GM03348 (cell line): ENCODE measurements at regions not wholly inside any gene's neighbourhood (a gene's known extent, or its start where the extent isn't known, plus 50 kb on each side); places are given as distances from the start of the nearest gene placed in this dataset.
"Not testable (repeated sequence)": the region's sequence is repeated elsewhere in the genome, so short reads cannot be mapped to it uniquely, and the experiment has no call there.

Experiments
- DNase-seq: peaks from one replicate; pipeline ENCODE4 v3.0.0; 2012; ENCODE audit warnings: low spot score

DNA sequence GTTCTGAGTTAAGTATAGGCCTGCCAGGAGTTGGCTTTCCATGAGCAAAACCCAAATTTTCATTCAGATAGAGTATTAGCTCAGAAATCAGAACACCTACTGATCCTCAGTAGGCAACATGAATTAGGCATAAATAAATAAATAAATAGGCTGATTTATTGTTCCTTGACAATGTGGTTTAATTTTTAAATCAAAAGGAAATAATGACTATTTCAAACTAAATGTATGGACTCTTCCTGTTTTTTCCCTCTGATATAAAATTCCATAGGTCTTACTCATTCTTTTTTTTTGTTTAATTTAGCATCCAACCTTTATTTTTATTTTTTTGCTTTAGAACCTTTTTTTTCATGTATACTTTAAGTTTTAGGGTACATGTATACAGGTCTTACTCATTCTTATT lies 140.2 kb upstream of the ITGA6 start:
- no peak for DNase-seq

- no peak for DNase-seq
Measured at GRCh38 chr2:172287605-172288315, 139.6 kb upstream of the ITGA6 start.

GRCh38 chr2:172288603-172289002 lies 138.8 kb upstream of the ITGA6 start:
- no peak for DNase-seq

DNA sequence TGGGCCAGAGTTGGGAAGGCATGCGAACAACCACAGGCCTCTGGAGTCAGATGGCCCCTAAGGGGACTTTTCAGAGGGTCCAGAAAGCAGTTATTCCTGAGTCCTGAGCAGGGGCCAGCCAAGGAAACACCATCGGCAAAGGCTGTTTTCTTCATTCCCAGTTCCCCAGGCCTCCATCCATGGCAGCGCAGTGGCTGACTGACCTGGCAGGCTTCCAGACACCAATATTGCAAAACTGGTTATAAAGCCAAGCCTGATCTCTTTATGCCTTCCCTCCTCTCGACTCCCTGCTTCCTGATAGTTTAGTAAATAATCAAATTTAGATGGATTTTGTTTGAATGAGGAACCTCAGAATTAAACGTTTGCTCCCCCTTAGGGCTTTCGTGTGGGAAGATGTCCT lies 133.4 kb upstream of the ITGA6 start:
- DNase-seq, result no peak

DNA sequence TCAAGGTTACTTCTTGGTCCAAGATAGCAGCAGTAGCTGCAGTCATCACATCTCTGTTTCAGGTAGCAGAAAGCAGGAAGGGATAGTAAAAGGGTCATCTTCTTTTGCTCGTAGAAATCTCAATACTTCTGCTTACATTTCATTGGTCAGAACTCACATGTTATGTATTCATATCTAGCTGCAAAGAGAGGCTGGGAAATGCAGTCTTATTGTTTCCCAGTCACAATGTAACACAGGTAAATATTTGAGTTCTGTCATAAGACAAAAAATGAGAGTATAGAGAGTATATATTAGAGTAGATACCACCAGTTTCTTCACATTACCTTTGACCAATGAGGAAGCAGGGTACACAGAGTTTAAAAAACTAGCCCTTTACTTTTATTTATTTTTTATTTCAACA lies 132.4 kb upstream of the ITGA6 start:
- DNase-seq, result no peak

DNA sequence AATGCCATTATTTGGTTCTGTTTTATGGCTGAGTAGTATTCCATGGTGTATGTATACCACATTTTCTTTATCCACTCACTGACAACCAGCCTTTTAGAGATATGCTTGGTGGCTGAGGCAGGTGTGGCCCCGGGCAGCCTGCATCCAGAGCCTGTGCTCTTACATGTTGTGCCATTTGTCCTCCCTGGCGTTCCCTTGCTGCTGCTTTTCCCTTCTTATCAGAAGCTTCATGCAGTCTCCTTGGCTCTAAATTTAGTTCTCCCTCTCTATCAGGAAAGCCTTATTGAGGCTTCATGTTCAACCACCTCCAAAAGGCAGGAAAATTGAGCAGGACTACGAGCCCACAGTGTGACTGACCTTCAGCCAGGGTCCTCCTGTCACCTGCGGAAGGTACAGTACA lies 131.7 kb upstream of the ITGA6 start:
- no peak for DNase-seq

DNA sequence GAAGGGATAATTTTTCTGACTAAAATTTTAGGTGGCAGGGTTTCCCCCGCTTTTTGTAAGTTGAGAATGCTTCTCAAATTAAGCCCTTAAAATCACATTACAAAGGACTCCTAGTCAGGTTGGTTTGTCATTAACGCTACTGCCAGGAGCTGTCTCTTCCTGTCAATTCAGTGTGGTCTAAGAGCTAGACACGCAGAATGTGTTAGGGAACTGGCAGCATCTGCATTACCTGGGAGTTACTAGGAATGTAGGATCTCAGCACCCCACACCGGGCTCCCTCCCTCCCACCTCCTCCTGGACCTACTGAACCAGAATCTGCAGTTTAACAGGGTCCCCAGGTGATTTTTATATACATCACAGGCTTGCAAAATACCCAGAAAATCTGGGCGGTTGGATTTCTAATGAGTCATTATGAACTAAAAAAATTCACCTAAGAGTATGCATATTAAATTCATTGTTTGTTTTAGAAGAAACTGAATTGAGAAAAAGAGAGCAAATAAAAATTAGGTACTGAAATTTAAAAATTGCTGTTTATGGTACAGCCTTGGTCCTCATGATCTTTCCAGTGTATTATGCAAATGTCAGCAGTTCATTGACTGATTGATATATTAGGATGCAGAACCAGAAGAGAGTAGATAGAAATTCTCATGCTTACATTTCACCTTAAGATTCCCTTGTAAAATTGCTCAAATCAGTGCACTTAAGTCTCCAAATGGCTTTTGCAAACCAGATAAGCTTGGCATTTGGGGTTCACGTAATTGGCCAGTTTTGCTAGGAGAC lies 130.9 kb upstream of the ITGA6 start:
- DNase-seq, result no peak

- DNase-seq, result no peak
Measured at GRCh38 chr2:172297531-172297930, 129.9 kb upstream of the ITGA6 start.

- no peak for DNase-seq
Measured at GRCh38 chr2:172297950-172298349, 129.4 kb upstream of the ITGA6 start.

DNA sequence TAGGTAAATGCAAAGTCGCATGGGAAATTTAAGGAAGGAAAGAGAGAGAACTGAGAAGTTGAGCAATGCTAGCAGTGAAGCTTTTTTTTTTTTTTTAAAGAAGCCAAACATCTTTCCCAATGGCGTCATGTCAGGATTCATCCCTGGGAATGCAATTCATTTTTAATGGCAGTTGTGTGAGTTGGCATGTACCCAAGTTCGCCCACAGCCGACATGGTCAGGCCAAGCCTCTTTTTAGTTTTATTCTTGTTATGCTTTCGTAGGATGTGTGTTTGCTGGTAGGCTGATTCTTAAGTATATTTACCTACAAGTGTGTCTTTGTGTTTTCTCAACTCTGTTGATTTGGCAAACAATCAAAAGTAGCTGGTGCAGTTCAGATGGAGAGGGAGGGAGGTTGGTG lies 127.6 kb upstream of the ITGA6 start:
- DNase-seq, result peak; percentile 48

- DNase-seq, result no peak
Measured at GRCh38 chr2:172300851-172301250, 126.5 kb upstream of the ITGA6 start.

DNA sequence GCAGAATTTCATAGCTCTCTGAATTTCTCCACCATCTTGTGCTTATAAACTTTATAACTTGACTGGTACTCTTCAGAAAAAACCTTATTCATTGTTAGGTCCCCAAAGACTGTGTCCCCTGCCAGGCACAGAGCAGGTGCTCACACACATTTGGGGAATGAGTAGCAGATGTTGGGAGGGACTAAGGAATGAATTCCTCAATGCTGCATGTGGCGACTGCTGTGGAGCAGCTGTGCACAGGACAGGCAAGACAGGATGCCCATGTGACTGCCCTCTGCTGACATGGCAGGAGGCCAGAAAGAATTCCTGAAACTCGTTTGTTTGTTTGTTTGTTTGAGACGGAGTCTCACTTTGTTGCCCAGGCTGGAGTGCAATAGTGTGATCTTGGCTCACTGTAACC lies 122.3 kb upstream of the ITGA6 start:
- peak; percentile 12 for DNase-seq

GRCh38 chr2:172307800-172308199 lies 119.6 kb upstream of the ITGA6 start:
- no peak for DNase-seq

DNA sequence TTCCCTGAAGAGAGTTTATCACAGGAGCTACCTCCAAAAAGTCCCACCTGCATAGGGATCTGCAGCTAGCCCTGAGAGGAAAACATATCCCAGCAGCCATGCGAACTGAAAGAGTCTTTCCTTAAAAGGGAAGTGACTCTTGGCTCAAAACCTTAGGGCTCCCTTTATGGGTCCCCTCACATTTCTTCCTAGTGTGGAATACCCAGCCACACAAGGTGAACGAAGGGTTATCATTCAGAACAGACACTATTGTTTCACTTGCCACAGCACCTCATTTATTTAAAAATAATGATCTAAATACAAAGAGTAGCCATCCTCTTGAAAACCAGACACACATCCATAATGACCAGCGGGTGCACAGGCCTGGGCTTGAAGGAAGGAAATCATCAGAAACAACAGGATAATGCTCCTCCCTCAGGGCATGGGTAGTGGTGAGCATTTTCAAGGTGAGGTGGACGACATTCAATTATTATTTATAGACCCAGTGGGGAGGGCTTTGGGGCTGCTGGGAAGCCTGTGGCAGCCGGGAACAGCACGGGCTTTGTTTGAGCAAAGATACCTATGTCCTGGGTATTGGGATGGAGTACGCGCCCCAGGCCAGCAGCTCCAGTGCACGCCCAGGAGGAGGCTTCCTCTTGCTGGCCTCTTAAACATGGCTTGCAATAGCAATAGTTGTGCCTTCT lies 119.0 kb upstream of the ITGA6 start:
- DNase-seq, result no peak

DNA sequence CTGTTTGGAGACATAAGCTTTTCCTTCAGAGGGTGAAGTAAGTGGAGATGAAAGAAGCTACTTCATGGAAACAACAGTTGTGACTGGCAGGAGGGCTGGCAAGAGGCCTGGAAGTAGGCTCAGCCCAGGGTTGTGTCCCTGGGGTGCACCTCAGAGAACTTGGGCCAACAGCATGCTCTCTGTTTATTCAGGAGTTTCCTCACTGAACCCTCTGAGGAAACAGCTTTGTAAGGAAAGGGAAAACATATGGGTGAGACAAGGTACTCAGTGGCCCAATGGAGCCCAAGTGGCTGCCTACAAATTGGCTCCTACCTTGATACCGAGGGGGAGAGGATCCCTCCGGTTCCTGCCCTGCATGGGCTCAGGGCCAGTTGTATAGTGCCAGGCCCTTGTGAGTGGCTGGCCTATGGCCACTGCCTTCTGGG lies 115.5 kb upstream of the ITGA6 start:
- DNase-seq, result no peak

- DNase-seq, result no peak
Measured at GRCh38 chr2:172313715-172314341, 113.6 kb upstream of the ITGA6 start.

GRCh38 chr2:172315070-172315469 lies 112.3 kb upstream of the ITGA6 start:
- DNase-seq, result not testable (repeated sequence)

GRCh38 chr2:172322049-172322448 lies 105.3 kb upstream of the ITGA6 start:
- DNase-seq, result no peak

DNA sequence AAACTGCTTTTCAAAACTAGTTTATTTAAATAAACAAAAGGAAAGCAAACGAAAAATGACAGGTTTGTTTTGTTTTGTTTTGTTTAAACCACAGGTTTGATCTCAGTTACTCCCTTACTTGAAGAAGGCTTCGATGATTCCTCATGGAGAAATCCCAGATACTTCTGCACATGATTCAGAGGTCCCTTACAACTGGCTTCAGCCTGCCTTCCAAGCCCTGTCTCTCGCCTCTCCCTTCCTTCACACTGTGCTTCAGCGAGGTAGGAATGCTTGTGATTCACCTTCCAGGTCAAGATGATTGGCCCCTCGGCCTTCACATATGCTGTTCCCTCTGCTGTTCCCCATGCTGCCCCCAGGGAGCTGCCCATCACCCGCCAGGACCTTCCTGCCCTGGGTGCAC lies 104.1 kb upstream of the ITGA6 start:
- no peak for DNase-seq

- DNase-seq, result no peak
Measured at GRCh38 chr2:172323861-172324597, 103.4 kb upstream of the ITGA6 start.

DNA sequence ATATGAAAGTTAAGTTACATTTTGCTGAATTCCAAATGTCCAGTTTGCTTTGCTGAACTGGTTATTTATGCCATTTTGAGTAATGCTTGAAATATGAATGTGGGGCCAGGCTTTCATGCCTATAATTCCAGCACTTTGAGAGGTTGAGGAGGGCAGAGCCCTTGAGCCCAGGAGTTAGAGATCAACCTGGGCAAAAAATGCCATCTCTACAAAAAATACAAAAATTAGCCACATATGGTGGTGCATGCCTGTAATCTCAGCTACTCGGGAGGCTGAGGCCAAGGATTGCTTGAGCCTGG lies 101.2 kb upstream of the ITGA6 start:
- DNase-seq, result no peak
